Erythroblast (primary cell): ENCODE measurements at regions not wholly inside any gene's neighbourhood (a gene's known extent, or its start where the extent isn't known, plus 50 kb on each side); places are given as distances from the start of the nearest gene placed in this dataset.

Source experiments
- GATA1 ChIP-seq: IDR thresholded peaks from 2 replicates; pipeline ENCODE4 v1.6.1; 2011; ENCODE audit warnings: low read depth, mild to moderate bottlenecking, control low read depth, low read length, moderate library complexity
- POLR2A ChIP-seq: IDR thresholded peaks from 2 replicates; pipeline ENCODE4 v1.6.1; 2011; ENCODE audit warnings: mild to moderate bottlenecking, low read length

DNA sequence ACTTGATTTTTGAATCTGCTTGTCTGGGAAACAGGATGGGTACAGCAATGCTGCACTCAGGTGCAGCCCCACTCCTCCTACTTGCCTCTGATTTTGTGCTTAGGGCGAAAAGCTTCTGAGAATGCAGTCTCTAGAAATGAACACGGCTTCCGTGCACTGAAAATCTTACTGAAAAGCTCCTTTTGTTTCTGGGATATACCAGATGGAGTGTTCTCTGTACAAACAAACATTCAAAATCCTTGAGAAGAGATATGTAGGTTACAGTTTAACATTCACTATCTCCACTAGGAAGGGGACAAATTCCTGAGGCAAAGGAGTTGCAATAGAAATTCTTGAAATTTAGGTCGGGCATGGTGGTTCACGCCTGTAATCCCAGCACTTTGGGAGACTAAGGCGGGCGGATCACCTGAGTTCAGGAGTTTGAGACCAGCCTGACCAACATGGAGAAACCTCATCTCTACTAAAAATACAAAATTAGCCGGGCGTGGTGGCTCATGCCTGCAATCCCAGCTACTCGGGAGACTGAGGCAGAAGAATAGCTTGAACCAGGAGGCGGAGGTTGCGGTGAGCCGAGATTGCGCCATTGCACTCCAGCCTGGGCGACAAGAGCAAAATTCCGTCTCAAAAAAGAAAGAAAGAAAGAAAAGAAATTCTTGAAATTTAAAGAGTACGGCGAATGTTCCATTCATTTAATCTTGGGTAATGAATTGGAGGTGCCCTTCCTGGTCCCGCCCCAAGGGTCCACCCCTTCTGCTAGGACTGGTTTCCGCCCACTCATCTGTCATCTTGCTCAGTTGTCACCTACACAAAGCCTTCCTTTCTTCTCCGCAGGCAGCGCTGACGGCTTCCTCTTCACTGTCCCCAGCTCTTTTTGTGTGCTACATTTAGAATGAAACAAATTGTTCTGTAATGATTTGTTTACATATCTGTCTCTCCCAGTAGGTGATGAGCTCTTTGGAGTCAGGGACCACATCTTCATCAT, 92.4 kb downstream of the SOCS6 start:
- TF ChIP-seq POLR2A, result no peak
- no peak for TF ChIP-seq GATA1
